ENCODE measurements at regions not wholly inside any gene's neighbourhood (a gene's known extent, or its start where the extent isn't known, plus 50 kb on each side); places are given as distances from the start of the nearest gene placed in this dataset.

GRCh38 chr5:171629221-171629620 is 156.4 kb upstream of the SMIM23 start:
- no peak for DNase-seq (ENCODE audit: low spot score)

DNA sequence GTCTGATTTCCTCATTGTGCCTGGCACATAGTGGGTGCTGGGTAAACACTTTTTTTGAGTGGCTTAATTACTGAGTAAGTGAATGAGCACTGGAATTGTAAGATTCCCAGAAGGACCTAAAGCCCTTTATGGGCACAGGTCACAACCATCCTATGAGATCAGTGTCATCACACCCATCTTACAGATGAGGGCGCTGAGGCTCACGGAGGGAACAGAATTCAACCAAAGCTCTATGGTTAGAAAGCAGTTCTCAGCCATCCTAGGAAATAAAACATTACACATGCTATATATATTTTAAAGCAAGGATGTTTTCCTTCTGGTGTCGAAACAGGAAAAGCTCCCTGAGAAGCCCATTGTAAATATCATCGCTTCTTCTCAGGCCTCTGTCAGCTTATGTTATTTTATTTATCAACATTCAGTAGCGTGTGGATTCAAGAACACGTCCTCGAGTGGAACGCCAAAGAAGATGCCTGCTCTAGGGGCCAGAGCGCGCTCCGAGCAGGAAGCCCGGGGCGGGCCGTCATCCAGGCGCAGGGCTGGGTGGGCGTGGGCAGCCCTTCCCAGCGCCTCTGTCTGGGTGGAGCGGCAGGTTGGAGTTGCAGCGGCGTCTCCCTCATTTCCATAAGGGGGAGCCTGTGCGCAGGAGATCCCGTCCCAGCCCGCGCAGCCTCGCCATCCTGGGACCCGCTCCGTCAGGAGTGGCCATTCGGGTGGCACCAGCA is 155.8 kb upstream of the SMIM23 start:
- DNase-seq (ENCODE audit: low spot score) = peak; percentile 75

DNA sequence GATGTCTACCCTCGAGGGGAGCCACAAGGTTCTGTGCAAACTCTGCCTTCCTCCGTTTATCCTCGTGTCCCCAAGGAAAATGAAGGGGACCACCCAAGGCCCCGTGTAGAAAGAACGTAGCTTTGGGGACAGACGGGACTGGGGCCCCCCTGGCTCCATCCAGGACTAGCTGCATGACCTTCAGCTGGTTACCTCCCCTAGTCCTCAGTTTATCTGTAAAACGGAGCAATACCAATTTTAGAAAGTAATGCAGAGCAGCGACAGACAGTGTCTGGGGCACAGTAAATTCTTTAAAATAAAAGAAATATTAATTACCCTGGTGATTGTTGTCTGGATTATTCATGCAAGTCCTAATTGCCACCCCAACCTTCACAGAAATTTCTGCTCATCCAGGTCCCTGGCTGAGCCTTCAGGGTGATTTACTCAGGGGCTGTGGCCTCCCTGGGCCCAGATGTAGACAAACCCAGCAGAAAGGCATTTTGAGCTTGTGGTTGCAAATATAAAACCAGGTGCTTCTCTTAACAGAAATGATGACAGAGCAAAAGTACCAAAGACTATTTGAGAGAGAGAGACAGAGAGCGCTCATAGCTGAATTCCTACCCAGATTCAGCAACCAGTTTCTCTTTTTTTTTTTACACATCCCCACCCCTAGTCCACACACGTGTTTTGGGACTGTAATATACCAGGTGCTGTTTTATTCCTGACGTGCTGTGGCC is 155.1 kb upstream of the SMIM23 start:
- no peak for DNase-seq (ENCODE audit: low spot score)

DNA sequence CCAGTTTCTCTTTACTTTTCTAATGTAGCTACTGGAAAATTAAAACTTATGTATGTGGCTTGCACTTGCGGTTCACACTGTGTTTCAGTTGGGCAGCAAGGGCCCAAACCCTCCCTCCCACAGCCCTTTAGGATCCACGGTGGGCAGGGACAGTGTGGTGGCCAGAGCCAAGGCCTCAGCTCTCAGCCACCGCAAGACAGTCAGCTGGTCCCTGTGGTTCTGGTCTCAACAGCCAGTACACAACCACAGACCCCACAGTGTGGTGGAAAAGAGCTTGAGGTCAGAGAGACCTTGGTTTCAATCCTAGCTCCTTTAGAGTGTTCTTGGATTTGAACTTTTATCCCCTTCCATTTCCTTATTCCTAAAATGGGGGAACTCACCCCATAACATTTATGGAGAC is 153.0 kb upstream of the SMIM23 start:
- DNase-seq (ENCODE audit: low spot score) = no peak

DNA sequence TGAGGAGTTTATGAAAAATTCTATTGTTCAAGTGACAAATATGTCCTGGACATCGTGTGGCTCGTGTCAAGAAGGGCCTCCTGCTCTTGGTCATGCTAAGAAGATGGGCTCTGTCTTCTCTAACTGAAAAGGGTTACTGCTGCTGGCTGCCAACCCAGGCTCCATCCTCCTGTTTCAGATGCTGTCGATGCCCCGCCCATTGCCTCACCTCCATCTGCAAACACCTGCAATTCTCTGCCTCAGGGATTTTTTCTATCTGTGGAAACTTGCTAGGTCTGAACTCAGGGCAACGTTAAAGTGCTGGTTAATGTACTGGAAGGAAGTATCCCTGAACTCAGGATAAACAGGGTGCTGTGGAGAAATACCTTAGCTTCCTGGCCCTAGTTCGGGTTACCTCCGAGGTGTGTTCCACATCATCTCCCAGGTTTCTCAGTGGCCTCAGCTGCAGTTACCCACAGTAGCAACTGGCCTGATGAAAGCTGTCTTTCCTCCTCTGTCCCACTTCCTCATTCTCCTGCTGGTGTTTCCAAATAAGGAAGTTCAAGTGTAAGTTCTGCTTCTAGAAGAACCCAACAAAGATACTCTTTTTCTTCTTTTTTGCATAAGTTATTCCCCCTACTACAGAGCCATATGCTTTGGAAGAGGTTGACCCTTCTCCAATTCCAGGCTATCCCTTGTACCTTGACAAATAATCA is 151.7 kb upstream of the SMIM23 start:
- DNase-seq (ENCODE audit: low spot score) = no peak

- DNase-seq (ENCODE audit: low spot score) = no peak
Observed at GRCh38 chr5:171634511-171634910, 151.1 kb upstream of the SMIM23 start.

- no peak for DNase-seq (ENCODE audit: low spot score)
Observed at GRCh38 chr5:171635028-171635427, 150.6 kb upstream of the SMIM23 start.

DNA sequence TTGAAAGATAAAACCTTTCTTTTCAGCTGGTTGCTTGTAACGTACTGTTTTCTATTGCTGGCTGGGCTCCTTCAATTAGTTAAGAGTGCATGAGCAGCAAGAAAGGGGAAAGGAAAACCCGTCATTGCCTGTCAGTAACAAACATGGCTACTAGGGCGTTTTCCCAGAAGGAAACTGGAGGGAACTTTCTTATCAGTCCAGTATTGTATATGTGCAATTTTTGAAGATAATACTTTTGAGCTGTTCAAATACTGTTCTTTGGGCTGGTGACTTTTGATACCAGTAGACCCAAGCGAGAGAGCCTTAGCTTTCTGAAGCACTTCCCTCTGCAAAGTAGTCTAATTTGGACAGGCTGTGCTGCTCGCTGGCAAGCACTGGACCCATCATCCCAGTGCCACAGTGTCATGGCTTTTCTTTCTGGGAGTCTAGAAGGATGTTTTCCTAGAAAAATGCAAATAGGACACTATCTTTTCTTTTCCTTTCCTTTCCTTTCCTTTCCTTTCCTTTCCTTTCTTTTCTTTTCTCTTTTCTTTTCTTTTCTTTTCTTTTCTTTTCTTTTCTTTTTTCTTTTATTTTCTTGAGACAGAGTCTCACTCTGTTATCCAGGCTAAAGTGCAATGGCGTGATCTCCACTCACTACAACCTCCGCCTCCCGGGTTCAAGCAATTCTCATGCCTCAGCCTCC is 149.9 kb upstream of the SMIM23 start:
- DNase-seq (ENCODE audit: low spot score) = no peak

GRCh38 chr5:171637811-171638210 is 147.8 kb upstream of the SMIM23 start:
- no peak for DNase-seq (ENCODE audit: low spot score)

DNA sequence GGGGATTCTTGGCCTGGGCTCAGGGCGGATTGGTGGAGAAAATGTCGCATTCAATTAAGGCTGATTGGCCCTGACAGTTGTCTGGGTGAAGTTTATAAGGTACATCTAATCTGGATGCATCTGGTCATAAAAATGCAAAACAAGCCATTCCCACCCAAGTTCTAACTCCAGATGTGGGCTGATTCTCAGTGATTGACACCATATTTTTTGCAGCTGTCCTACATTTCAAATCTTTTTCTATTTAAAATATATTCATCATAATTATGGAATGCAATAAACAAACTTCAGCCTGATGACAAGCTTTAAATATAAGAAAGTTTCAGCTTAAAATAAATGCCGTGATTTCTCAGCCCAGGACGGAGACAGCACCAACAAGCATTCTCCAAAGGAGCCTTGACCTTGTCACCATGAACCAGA is 146.4 kb upstream of the SMIM23 start:
- no peak for DNase-seq (ENCODE audit: low spot score)

DNA sequence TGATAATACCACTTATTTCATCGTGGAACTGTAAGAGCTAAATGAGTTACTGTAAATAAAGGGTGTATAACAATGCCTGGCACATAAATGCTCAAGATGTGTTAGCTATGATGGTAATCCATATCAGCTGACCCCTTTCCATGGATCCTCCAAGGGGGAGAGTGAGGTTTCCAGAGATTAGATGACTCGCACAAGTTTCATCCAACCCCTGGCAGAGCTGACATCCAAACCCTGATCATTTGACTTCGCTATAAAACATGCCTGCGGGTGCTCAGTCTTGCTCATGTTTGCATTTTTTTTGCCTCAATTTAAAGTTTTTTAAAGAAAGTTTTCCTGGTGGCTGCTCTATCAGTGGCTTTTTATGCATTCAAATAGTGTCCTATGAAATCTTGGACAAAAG is 145.7 kb upstream of the SMIM23 start:
- DNase-seq (ENCODE audit: low spot score) = no peak

DNA sequence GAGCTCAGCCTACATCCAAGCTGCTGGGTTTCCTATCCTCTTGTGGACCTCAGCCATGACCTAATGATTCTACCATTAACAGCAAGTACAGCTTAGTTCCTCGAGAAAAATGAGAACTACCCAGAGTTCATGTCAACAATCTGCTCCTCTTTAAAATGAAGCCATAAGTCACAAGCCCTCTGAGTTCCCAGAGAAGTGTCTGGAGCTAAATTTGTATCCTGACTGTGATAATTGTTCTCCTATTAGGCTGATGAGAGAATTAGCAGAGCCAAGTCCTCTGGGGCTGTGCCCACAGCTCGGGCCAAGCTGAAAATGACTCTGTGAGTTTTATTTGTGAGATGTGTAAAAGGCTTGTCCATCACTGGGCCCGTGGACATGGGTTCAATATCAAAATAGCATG is 145.1 kb upstream of the SMIM23 start:
- DNase-seq (ENCODE audit: low spot score) = no peak

DNA sequence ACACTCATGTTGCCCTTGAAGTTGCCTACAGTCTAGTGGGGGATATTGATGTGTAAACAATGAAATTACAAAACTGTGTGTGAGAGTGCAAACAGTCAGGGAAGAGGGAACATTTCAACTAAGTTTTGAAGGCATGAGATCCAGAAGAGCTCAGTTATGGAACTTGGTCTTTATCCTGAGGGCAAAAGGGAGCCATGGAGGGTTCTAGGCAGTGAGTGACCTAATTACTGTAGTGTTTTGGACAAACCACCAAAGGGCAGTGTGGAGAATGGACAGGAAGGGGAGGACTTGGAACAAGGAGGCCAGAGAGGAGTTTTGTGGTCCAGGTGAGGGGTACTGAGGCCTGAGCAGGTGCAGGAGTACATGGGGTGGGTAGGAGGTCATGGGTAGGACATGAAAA is 143.7 kb upstream of the SMIM23 start:
- no peak for DNase-seq (ENCODE audit: low spot score)

- no peak for DNase-seq (ENCODE audit: low spot score)
Observed at GRCh38 chr5:171642894-171643293, 142.7 kb upstream of the SMIM23 start.

GRCh38 chr5:171644536-171644935 is 141.1 kb upstream of the SMIM23 start:
- DNase-seq (ENCODE audit: low spot score) = peak; percentile 63

GRCh38 chr5:171646102-171647042 is 139.2 kb upstream of the SMIM23 start:
- no peak for DNase-seq (ENCODE audit: low spot score)

GRCh38 chr5:171647043-171647903 is 138.3 kb upstream of the SMIM23 start:
- peak; percentile 28 for DNase-seq (ENCODE audit: low spot score)

DNA sequence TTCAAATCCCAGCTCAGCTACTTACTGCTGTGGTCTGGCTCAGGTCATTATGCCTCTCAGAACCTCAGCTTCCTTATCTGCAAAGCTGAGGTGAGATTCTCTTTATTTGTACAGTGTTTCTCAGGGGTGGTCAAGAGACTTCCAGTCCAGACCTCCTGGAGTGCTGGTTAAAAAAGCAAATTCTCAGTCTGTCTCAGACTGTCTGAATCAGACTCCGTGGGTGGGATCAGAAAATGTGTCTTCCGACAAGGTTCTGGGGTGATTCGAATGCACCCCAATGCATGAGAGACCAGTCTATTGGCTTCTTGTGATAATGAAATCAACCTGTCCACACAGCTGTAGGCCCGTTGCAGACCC is 137.7 kb upstream of the SMIM23 start:
- DNase-seq (ENCODE audit: low spot score) = no peak

DNA sequence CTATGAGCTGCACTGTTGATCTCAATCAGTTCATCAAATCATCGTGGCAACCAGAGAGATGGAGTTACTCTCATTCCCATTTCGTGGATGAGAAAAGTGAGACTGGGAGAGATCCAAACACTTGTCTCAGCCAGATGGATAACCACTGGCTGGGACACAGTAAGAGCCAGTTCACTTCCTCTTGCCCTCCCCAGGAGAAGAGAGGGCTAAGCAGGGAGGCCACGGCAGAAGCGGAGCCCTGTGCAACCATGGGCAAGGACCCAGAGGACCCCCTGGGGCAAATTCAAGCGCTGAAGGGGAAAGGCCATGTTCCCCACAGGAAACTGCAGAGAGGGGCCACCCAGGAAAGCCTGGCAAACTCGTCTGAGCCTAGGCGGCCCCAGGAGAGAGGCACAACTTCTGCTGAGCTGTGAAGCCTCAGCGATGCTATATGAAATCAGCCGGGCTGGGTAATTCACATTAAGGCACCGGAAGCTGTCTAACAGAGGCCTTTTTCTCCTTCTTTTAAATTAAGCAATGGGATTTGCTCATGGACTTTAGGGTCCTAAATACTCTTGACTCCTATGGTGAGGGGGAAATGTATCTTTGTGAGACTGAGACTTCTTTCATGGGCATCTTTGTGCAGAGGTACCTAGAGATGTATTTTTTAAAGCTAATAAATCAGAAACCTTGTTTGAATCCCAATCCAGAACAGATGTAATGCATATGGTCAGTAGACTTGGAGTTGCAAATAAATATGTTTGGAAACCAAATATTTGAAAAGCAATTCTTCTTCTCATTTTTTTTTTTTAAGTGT is 137.1 kb upstream of the SMIM23 start:
- DNase-seq (ENCODE audit: low spot score) = no peak

DNA sequence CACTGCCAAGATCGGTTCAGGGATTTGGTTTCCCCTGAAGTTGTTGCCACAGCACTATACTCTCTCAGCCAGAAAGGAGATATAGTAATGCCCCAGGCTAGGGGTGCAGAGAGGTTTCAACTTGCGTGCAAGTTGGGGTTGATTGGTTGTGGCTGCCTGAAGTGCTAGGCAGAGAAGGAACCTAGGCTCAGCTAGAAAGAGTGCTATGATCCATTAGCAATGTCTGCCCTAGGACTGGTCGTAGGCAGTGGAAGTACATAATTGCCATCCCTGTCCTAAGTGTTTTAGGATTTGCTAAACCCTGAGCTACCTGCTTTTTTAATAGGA is 136.6 kb upstream of the SMIM23 start:
- DNase-seq (ENCODE audit: low spot score) = no peak

All from GM03348 (cell line).